Effector memory CD8-positive, alpha-beta T cell (primary cell): ENCODE measurements at regions not wholly inside any gene's neighbourhood (a gene's known extent, or its start where the extent isn't known, plus 50 kb on each side); places are given as distances from the start of the nearest gene placed in this dataset.

Experiments
- ATAC-seq: fragments of 150-1000 bp; cut with Tn5 transposase; replicated peaks from 2 replicates; pipeline ENCODE4 v1.10.0; 2021; ENCODE audit warnings: mild to moderate bottlenecking, moderate library complexity
- DNase-seq, 3 experiments: peaks; one replicate each; pipeline ENCODE4 v3.0.0; 2021
- H3K27ac Mint-ChIP-seq, 2 donors: one replicate each; pipeline ENCODE4 v1.8.0; 2022; ENCODE audit warnings: mild to moderate bottlenecking in 2 of 2, mixed read lengths in 2 of 2, moderate library complexity in 2 of 2
- H3K27me3 Mint-ChIP-seq, 2 donors: one replicate each; pipeline ENCODE4 v1.8.0; 2022; ENCODE audit warnings: mixed read lengths in 2 of 2
- H3K36me3 Mint-ChIP-seq: one replicate; pipeline ENCODE4 v1.8.0; 2022; ENCODE audit warnings: mild to moderate bottlenecking, moderate library complexity, mixed read lengths; ENCODE audit not compliant: insufficient read depth
- H3K4me1 Mint-ChIP-seq, 2 donors: one replicate each; pipeline ENCODE4 v1.8.0; 2022; ENCODE audit warnings: low read depth in 2 of 2, mixed read lengths in 2 of 2
- H3K4me3 Mint-ChIP-seq, 2 donors: one replicate each; pipeline ENCODE4 v1.8.0; 2022; ENCODE audit warnings: mild to moderate bottlenecking in 2 of 2, mixed read lengths in 2 of 2, moderate library complexity in 2 of 2
- H3K9me3 Mint-ChIP-seq, 2 donors: one replicate each; pipeline ENCODE4 v1.8.0; 2022; ENCODE audit warnings: mixed read lengths in 2 of 2

DNA sequence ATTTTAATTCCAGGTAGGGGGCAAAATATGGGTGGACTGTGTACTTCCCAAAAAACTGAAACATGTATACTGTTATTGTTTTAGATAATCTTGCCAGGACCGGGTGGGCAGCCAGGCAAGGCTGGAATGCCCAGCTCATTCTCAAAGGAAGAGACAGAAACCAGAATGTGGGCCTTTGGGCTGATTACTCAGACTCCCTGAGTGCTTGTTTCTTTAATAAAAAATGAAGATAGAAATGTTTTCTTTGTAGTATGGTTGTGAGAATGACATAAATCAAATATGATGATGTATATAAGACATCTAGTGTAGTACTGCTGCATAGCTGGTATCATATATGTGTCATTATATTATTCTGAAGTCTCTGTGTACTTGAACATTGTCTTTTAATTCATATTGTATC, 231.6 kb upstream of the NT5C1B start:
- peaks cover 3% of the 10 kb centered on the region for H3K36me3 Mint-ChIP-seq
- peaks cover 0 to 6% of the 10 kb centered on the region in 2 donors for H3K9me3 Mint-ChIP-seq
- no peaks in the 10 kb centered on the region for H3K27me3 Mint-ChIP-seq
- no peak for ATAC-seq
- H3K27ac Mint-ChIP-seq = no peak overlapping the region
- DNase-seq = no peak
- no peak overlapping the region for H3K4me3 Mint-ChIP-seq
- H3K4me1 Mint-ChIP-seq = no peaks in the 10 kb centered on the region

DNA sequence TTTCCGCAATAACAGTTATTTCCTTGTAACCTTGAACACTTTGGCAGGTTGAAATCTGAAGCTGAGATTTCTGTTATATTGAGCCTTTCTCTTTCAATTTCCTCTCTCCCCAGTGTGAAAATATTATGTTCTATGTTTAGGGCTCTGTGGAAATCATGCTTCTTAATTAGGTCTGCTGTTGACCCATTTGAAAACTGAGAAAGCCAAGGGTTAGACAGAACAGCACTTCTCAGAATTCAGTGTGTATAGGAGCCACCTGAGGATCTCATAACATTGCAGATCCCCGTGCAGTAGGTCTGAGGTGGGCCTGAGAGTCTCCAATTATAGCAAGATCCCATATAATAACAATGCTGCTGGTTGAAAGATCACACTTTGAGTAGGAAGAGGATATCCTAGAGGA, 230.2 kb upstream of the NT5C1B start:
- DNase-seq = no peak
- Mint-ChIP-seq H3K27me3 (no peaks in the 10 kb centered on the region), H3K27ac (no peak overlapping the region), H3K4me3 (no peak overlapping the region), H3K9me3 (no peaks in the 10 kb centered on the region), H3K4me1 (no peaks in the 10 kb centered on the region), H3K36me3 (peaks cover 3% of the 10 kb centered on the region)
- ATAC-seq = no peak

DNA sequence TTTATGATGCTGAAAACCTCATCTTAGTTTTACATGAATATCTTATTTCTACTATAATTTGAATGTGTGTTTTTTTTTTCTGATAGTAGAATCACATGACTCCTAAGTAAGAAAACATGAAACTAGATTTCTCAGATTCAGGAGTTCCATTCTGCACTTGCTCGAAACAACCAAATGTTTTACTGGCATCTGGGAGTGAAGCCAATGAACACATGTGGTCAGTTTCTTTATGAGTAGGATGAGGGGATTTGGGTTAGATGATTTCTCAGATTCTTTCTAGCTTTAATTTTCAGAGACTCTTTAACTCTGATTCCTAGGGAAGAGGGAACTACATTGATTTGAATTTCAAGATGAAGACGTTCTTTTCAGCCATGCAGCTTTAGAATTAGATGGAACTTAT, 225.0 kb upstream of the NT5C1B start:
- no peak for ATAC-seq
- DNase-seq = no peak
- no peaks in the 10 kb centered on the region for H3K9me3 Mint-ChIP-seq
- no peaks in the 10 kb centered on the region for H3K27me3 Mint-ChIP-seq
- peaks cover 3% of the 10 kb centered on the region for H3K36me3 Mint-ChIP-seq
- no peak overlapping the region for H3K27ac Mint-ChIP-seq
- no peaks in the 10 kb centered on the region for H3K4me1 Mint-ChIP-seq
- H3K4me3 Mint-ChIP-seq = no peak overlapping the region

DNA sequence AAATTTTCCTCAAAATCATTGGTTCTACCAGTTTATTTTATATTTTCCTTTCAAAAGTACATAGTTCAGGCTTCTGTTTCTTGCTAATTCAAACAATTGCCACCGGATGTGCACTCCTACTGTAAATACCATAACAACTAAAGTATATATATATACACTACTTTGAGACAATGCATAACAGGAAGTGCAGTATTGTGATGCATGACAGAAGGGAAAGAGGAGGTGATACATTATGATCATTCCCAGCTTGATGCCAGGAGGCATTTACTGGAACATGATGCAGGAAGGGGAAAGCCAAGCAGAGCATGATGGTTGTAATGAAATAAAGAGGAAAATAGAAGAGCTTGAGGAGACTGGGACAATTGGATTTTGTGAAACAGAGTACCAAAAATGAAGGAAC, 215.2 kb upstream of the NT5C1B start:
- H3K9me3 Mint-ChIP-seq = no peaks in the 10 kb centered on the region
- no peak overlapping the region for H3K4me3 Mint-ChIP-seq
- H3K36me3 Mint-ChIP-seq = no peaks in the 10 kb centered on the region
- no peaks in the 10 kb centered on the region for H3K27me3 Mint-ChIP-seq
- H3K27ac Mint-ChIP-seq = no peak overlapping the region
- DNase-seq (no peak), ATAC-seq (no peak)
- no peaks in the 10 kb centered on the region for H3K4me1 Mint-ChIP-seq

DNA sequence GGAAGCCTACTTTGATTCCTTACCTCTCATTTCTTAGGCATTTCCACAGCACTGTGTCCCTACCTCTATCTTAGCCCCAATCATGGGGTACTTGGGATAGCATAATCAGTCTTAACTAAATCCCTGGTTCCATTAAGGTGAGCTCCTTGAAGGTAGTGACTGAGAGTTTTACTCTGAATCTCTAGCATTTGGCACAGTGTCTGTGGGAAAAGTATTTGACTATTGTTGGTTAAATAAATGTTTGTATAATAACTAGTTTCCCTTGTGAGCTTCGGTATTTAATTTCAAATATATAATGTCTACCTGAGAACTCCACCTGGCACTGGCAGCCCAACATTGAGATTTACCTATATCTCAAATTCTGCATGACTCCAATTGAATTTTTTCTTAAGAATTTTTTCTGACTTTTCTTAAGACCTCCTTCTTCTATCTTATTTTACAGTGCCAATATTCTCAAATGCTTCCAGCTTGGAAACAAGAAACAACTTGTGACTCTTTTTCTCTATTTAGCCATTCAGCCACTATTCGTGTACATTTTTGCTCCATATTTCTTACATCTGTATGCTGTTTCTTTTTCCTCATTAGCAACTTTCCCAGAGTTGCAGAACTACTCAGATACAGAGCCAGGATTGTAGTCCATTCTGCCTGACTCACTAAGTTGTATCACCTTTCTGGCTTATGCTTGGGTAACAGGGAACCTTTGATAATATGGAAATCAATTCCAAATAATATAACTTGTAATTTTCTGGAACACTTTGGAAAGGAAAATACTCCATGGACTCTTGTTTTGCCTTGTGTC, 214.0 kb upstream of the NT5C1B start:
- ATAC-seq = no peak
- Mint-ChIP-seq H3K4me3 (no peak overlapping the region), H3K36me3 (no peaks in the 10 kb centered on the region), H3K9me3 (peaks cover 0 to 3% of the 10 kb centered on the region in 2 donors), H3K27me3 (no peaks in the 10 kb centered on the region), H3K4me1 (no peaks in the 10 kb centered on the region), H3K27ac (no peak overlapping the region)
- no peak for DNase-seq

DNA sequence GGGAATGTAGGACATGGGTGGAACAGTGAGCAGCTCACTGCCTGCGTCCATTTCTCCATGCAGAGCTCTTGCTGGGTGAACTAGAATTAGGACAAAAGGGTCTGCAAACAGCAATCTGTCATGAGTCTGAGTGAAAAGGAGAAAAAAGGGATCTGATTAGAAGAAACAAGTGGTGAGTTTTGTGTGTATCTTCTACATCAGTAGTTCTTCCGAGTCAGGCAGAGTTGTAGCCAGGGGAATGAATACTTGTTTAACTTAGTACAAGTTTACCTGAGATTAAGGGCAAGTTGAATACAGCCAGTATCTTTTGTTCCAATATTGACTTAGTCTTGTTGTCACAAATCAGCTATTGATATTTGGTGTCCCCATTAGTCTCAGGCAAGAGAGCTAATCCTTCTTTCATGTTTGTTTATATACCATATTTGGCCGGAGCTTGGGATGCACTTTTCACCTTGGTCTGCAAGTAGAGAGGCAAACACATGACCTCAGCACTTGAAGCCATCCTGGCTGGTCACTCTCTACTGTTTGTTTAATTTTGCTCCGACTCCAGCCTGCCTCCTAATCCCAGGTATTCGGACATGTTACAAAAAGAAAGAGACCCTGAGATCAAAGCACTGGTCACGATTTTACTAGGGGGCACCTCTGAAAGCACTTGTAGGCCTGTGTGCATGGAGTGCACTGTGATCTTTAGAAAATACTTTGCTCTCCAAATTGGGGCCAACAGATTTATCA, 211.0 kb upstream of the NT5C1B start:
- H3K27ac Mint-ChIP-seq = no peak overlapping the region

DNA sequence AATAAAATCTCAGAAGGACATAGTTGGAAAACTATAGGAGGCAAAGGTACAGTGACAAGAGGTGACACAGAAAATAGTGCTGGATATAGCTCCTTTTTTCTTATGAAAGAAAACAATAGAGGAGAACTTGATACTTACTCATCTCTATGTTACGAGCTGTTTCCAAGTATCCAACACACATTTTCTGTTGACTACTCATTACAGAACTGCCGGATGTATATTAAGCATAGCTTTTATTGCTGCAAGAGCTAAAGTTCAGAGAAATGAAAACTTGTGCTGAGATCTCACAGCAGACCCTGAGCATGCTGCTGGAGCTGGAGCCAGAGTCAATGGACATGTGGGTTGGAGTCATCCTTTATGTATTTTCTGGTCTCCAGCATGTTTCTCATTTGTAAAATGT, 210.0 kb upstream of the NT5C1B start:
- no peaks in the 10 kb centered on the region for H3K4me1 Mint-ChIP-seq
- H3K36me3 Mint-ChIP-seq = no peaks in the 10 kb centered on the region
- DNase-seq (no peak), ATAC-seq (no peak)
- H3K9me3 Mint-ChIP-seq = peaks cover 0 to 5% of the 10 kb centered on the region in 2 donors
- no peak overlapping the region for H3K27ac Mint-ChIP-seq
- no peaks in the 10 kb centered on the region for H3K27me3 Mint-ChIP-seq
- H3K4me3 Mint-ChIP-seq = no peak overlapping the region

More for the DNA sequence above, 211.0 kb upstream of the NT5C1B start:
- ATAC-seq (no peak), DNase-seq (no peak)
- H3K27me3 Mint-ChIP-seq = no peaks in the 10 kb centered on the region
- H3K4me1 Mint-ChIP-seq = no peaks in the 10 kb centered on the region
- peaks cover 0 to 5% of the 10 kb centered on the region in 2 donors for H3K9me3 Mint-ChIP-seq
- no peaks in the 10 kb centered on the region for H3K36me3 Mint-ChIP-seq
- H3K4me3 Mint-ChIP-seq = no peak overlapping the region

DNA sequence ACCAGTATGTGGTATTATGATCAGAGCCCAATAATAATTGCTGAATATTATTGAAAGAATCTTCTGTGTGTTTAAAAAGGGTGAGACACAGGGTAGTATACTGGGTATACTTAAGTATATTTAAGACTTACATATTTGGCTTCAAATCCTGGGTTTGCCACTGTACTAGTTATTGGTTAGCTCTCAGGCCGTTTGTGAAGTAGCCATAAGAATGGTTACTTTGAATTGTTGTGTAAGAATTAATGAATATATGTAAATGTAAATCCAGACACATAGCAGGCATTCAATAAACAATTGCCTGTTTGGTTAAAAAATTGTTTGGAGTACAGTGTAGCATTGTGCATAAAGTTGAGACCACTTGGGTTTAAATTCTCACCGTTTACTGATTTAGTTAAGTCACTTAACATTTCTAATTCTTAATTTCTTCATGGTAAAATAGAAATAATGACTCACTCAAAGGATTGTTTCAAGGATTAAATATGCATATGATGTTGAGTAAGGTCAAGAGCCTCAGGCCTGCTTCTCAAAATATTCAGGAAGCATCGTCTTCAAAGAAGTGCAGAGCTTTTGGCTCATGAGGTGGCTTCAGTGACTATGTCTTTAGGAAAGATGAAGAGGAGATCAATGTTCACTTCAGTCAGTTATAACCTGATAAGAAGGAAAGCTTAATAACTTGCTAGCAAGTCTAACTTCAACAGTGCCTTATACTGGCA, 207.9 kb upstream of the NT5C1B start:
- Mint-ChIP-seq H3K36me3 (no peaks in the 10 kb centered on the region), H3K27ac (no peak overlapping the region), H3K4me3 (no peak overlapping the region), H3K27me3 (no peaks in the 10 kb centered on the region), H3K9me3 (peaks cover 0 to 5% of the 10 kb centered on the region in 2 donors), H3K4me1 (no peaks in the 10 kb centered on the region)
- no peak for ATAC-seq
- DNase-seq = no peak

DNA sequence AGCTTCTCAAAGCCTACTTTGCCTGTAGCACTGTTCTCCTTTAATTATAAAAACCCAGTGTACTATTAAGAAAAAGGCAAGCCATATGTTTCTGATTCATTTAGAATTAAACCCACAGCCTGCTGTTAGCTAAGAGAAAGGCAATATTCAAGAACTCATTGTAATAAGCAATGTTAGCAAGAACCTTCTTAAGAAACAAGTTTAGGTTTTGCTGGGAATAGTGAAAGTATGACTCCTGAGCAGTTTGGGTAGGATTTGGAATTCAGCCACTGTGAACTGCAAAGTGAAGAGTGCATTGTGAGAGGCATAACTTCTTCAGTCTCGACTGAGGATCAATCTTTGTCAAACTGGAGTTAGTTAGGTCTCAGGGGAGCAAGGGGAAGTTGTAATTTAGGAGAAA, 206.5 kb upstream of the NT5C1B start:
- Mint-ChIP-seq H3K36me3 (no peaks in the 10 kb centered on the region), H3K4me1 (no peaks in the 10 kb centered on the region), H3K27ac (no peak overlapping the region), H3K4me3 (no peak overlapping the region), H3K27me3 (no peaks in the 10 kb centered on the region), H3K9me3 (peaks cover 0 to 5% of the 10 kb centered on the region in 2 donors)
- ATAC-seq = no peak
- no peak for DNase-seq

DNA sequence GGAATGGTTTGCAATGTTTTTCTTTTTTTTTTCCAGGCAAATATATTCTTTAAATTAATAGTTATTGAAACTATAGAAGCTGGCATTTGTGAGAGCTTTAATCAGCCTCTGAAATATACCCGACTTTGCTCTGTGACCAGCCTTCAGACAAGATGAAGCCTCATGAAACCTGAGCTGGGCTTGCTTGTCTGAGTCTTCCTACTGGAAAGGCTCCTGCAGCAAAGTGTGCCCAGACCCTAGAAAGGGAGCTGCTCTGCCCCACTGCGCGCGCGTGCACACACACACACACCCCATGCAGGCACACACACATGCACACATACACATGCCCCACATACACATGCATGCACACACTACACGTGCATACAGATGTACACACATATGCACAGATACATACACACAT, 203.3 kb upstream of the NT5C1B start:
- H3K27ac Mint-ChIP-seq = no peak overlapping the region
- no peaks in the 10 kb centered on the region for H3K27me3 Mint-ChIP-seq
- no peak overlapping the region for H3K4me3 Mint-ChIP-seq
- no peaks in the 10 kb centered on the region for H3K9me3 Mint-ChIP-seq
- no peaks in the 10 kb centered on the region for H3K36me3 Mint-ChIP-seq
- DNase-seq (no peak), ATAC-seq (no peak)
- no peaks in the 10 kb centered on the region for H3K4me1 Mint-ChIP-seq

DNA sequence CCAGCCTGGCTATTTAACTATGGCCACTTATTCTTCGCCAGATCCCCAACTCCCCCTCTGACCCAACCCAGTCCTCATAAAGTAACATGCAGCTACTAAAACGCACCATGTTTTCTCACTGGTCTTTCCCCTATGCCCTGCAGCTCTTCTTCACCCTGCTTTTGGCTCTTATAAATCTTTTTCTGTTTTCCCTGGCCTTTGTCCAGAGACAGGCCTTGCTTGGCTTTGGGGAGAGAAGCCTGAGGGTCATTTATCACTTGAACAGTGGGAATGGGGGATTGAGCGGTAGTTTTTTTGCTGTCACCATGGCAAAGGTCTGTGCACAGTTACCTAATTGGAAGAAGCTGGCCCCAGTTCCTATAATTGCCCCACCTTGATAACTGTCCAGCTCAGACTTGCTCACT, 202.9 kb upstream of the NT5C1B start:
- Mint-ChIP-seq H3K27me3 (no peaks in the 10 kb centered on the region), H3K27ac (no peak overlapping the region), H3K9me3 (no peaks in the 10 kb centered on the region), H3K36me3 (no peaks in the 10 kb centered on the region), H3K4me3 (no peak overlapping the region), H3K4me1 (no peaks in the 10 kb centered on the region)
- DNase-seq (no peak), ATAC-seq (no peak)

DNA sequence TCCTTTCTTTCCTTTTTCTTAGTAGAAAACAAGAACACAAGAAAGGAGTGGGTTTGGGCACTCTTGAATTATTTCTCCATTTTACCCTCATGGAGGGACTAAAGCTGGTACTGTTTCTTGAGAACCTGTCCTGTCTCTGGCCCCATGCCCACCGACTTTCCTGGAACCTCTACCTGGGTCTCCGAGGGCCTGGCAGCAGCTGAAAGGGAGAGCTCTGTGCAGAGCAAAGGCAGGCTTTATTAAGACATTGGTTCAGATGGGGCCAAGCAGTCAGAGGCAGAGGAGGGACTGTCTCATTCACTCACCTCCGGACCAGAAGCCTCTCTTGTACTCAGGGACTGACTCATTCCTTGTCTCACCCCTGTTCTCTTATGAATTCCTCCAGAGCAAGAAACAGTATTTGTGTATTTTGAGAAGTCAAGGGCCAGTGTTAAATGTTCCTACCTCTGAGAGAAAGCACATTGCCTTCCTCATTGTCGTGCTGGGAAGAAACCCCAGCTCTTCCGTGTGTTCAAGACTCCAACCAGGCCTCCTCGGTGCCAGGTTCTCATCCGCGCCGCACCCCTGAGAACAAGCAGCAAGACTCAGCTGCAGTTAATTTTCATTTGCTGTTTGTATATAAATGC, 201.9 kb upstream of the NT5C1B start:
- Mint-ChIP-seq H3K36me3 (no peaks in the 10 kb centered on the region), H3K9me3 (peaks cover 0 to 2% of the 10 kb centered on the region in 2 donors), H3K4me3 (no peak overlapping the region), H3K27ac (no peak overlapping the region), H3K4me1 (no peaks in the 10 kb centered on the region), H3K27me3 (no peaks in the 10 kb centered on the region)
- ATAC-seq = no peak
- no peak for DNase-seq

DNA sequence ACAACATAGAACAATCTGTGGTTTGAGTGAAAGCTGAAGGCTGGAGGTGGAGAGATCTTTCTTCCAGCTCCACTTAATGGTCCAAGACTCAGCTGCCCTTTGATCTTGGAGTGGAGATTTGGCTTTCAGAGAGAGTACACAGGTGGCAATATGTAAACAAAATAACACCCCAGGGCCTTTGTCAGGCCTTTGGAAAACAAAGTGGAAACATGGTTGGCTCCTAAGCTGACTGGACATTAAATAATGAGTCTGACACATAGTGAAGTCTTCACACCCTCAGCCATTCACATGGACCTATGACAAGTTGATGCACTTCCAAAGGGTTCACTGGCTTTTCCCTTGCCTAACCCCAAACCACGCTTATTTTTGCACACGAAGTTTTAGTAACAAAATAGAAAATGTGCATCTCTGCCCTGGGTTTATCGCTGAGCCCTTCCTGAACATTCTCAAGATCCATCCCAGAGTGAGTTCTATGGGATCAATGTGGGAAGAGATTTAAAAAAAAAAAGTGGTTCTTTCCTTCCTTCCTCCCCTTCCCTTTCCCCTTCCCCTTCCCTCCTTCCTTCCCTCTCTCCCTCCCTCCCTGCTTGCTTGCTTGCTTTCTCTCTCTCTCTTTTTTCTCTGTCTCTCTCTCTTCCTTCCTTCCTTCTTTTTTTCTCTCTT, 201.3 kb upstream of the NT5C1B start:
- ATAC-seq = no peak
- DNase-seq = no peak
- H3K9me3 Mint-ChIP-seq = peaks cover 0 to 9% of the 10 kb centered on the region in 2 donors
- H3K27ac Mint-ChIP-seq = no peak overlapping the region
- H3K4me3 Mint-ChIP-seq = no peak overlapping the region
- no peaks in the 10 kb centered on the region for H3K27me3 Mint-ChIP-seq
- no peaks in the 10 kb centered on the region for H3K36me3 Mint-ChIP-seq
- peaks cover 0 to 1% of the 10 kb centered on the region in 2 donors for H3K4me1 Mint-ChIP-seq
